Neutrophil (primary cell): ENCODE measurements at regions not wholly inside any gene's neighbourhood (a gene's known extent, or its start where the extent isn't known, plus 50 kb on each side); places are given as distances from the start of the nearest gene placed in this dataset.

ENCODE experiments used
- H3K27ac ChIP-seq: fragments of 200-600 bp; sonication (generic); 2 replicates; pipeline ENCODE4 v1.5.1; 2016; ENCODE audit warnings: mild to moderate bottlenecking, moderate library complexity
- H3K27me3 ChIP-seq: fragments of 200-600 bp; sonication (generic); 2 replicates; pipeline ENCODE4 v1.6.0; 2016; ENCODE audit warnings: mild to moderate bottlenecking
- H3K36me3 ChIP-seq: fragments of 200-600 bp; sonication (generic); 2 replicates; pipeline ENCODE4 v1.5.1; 2017
- H3K4me1 ChIP-seq, 2 experiments: fragments of 200-600 bp in 1 of 2; sonication (generic) in 1 of 2; 1 replicate in 1 of 2; 2 replicates in 1 of 2; pipeline versions ENCODE4 v1.5.1 to v1.6.1; 2013 to 2016; ENCODE audit warnings: low read depth in 1 of 2, low read length in 1 of 2, mild to moderate bottlenecking in 1 of 2, moderate library complexity in 1 of 2; ENCODE audit not compliant: control insufficient read depth in 1 of 2, insufficient read depth in 1 of 2
- H3K4me3 ChIP-seq, 2 experiments: fragments of 200-600 bp in 1 of 2; sonication (generic) in 1 of 2; 1 replicate in 1 of 2; 2 replicates in 1 of 2; pipeline ENCODE4 v1.5.1; 2013 to 2016; ENCODE audit warnings: low read depth in 1 of 2, low read length in 1 of 2, mild to moderate bottlenecking in 1 of 2, moderate library complexity in 1 of 2
- H3K9me3 ChIP-seq: fragments of 200-600 bp; sonication (generic); 2 replicates; pipeline ENCODE4 v1.5.1; 2016
- CTCF ChIP-seq: fragments of 200-600 bp; sonication (generic); IDR thresholded peaks from 2 replicates; pipeline ENCODE4 v1.5.1; 2016; ENCODE audit warnings: antibody characterized with exemption

GRCh38 chr11:119941636-119942411 is 196.1 kb downstream of the TRIM29 start:
- H3K4me1 ChIP-seq = no peaks in the 10 kb centered on the region
- no peaks in the 10 kb centered on the region for H3K9me3 ChIP-seq
- no peak overlapping the region for H3K27ac ChIP-seq

GRCh38 chr11:119941171-119941570 is 196.7 kb downstream of the TRIM29 start:
- no peaks in the 10 kb centered on the region for H3K36me3 ChIP-seq
- no peak for TF ChIP-seq CTCF

More at GRCh38 chr11:119941636-119942411, 196.1 kb downstream of the TRIM29 start:
- Histone ChIP-seq H3K4me3 (no peak overlapping the region), H3K27me3 (peaks cover 14% of the 10 kb centered on the region), H3K36me3 (no peaks in the 10 kb centered on the region)
- TF ChIP-seq CTCF = no peak

GRCh38 chr11:119940401-119940976 is 197.4 kb downstream of the TRIM29 start:
- no peak overlapping the region for H3K27ac ChIP-seq
- H3K9me3 ChIP-seq = no peaks in the 10 kb centered on the region
- no peaks in the 10 kb centered on the region for H3K36me3 ChIP-seq
- TF ChIP-seq CTCF = no peak
- H3K4me3 ChIP-seq = no peak overlapping the region
- no peaks in the 10 kb centered on the region for H3K4me1 ChIP-seq
- H3K27me3 ChIP-seq = peaks cover 12% of the 10 kb centered on the region

More at GRCh38 chr11:119941171-119941570, 196.7 kb downstream of the TRIM29 start:
- Histone ChIP-seq H3K9me3 (no peaks in the 10 kb centered on the region), H3K27ac (no peak overlapping the region), H3K4me1 (no peaks in the 10 kb centered on the region), H3K27me3 (peaks cover 12% of the 10 kb centered on the region), H3K4me3 (no peak overlapping the region)

- Histone ChIP-seq H3K27me3 (peaks cover 29% of the 10 kb centered on the region), H3K9me3 (no peaks in the 10 kb centered on the region), H3K27ac (no peak overlapping the region), H3K4me1 (no peaks in the 10 kb centered on the region), H3K4me3 (no peak overlapping the region), H3K36me3 (no peaks in the 10 kb centered on the region)
- no peak for TF ChIP-seq CTCF
Measured at GRCh38 chr11:119937412-119937811, 200.5 kb downstream of the TRIM29 start.

- Histone ChIP-seq H3K4me3 (no peak overlapping the region), H3K27ac (no peak overlapping the region), H3K4me1 (no peaks in the 10 kb centered on the region), H3K27me3 (peaks cover 38% of the 10 kb centered on the region), H3K9me3 (no peaks in the 10 kb centered on the region), H3K36me3 (no peaks in the 10 kb centered on the region)
- no peak for TF ChIP-seq CTCF
Measured at GRCh38 chr11:119936426-119936825, 201.5 kb downstream of the TRIM29 start.
